Astrocyte (in vitro differentiated cells and primary cell): ENCODE measurements at regions not wholly inside any gene's neighbourhood (a gene's known extent, or its start where the extent isn't known, plus 50 kb on each side); places are given as distances from the start of the nearest gene placed in this dataset.

Source experiments
- EZH2 ChIP-seq: IDR thresholded peaks from 2 replicates; pipeline ENCODE4 v1.6.1; 2012; ENCODE audit warnings: mild to moderate bottlenecking, low read length, inconsistent platforms; ENCODE audit not compliant: insufficient read depth
- TF ChIP-seq, protein P1 (sequence below): IDR thresholded peaks from 2 replicates; pipeline ENCODE4 v1.5.1; 2011; ENCODE audit warnings: low read depth, mild to moderate bottlenecking, inconsistent platforms, low read length, moderate library complexity; ENCODE audit not compliant: insufficient read depth

- TF ChIP-seq, protein P1, sequence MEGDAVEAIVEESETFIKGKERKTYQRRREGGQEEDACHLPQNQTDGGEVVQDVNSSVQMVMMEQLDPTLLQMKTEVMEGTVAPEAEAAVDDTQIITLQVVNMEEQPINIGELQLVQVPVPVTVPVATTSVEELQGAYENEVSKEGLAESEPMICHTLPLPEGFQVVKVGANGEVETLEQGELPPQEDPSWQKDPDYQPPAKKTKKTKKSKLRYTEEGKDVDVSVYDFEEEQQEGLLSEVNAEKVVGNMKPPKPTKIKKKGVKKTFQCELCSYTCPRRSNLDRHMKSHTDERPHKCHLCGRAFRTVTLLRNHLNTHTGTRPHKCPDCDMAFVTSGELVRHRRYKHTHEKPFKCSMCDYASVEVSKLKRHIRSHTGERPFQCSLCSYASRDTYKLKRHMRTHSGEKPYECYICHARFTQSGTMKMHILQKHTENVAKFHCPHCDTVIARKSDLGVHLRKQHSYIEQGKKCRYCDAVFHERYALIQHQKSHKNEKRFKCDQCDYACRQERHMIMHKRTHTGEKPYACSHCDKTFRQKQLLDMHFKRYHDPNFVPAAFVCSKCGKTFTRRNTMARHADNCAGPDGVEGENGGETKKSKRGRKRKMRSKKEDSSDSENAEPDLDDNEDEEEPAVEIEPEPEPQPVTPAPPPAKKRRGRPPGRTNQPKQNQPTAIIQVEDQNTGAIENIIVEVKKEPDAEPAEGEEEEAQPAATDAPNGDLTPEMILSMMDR, result no peak
- TF ChIP-seq EZH2, result no peak
Observed at GRCh38 chr7:106367018-106367420, 82.2 kb upstream of the NAMPT start.
